ENCODE measurements at regions not wholly inside any gene's neighbourhood (a gene's known extent, or its start where the extent isn't known, plus 50 kb on each side); places are given as distances from the start of the nearest gene placed in this dataset.
A peak's percentile ranks its signal among the peaks of the same experiment; 100 is the strongest.

DNA sequence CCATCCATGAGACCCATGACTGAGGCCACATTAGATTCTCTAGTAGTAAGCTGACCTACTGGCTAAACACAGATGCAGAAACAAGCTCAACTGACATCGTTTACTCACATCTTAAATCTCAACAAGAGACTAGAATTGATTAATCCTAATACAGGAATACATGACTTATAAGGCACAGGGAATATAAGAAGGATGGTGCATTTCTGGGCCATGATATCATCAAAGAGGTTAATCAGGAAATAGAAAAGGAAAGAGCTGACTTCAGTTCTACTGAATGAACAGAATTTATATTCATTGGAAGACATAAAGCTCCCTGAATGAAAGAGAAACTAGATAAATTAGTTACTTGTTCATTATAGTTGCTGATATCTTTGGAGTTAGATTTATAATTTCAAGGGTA, 1406.5 kb downstream of the STIM2 start:
- Histone ChIP-seq H3K4me3 (ENCODE audit: low read depth in 2 of 2, low read length in 1 of 2) (no peak overlapping the region), H3K36me3 (replicated peaks in 1 of 2; ENCODE audit: control insufficient read depth in 1 of 2, insufficient read depth in 2 of 2, low read length in 1 of 2) (no peaks in the 10 kb centered on the region), H3K27ac (ENCODE audit: low read depth in 2 of 2, low read length in 1 of 2) (no peak overlapping the region), H3K27me3 (ENCODE audit: insufficient read depth) (no peaks in the 10 kb centered on the region), H3K79me2 (ENCODE audit: insufficient read depth) (no peaks in the 10 kb centered on the region), H3F3A (replicated peaks; ENCODE audit: insufficient read depth) (no peaks in the 10 kb centered on the region), H3K4me2 (no peak overlapping the region), H4K20me1 (ENCODE audit: insufficient read depth) (no peaks in the 10 kb centered on the region), H3K9me2 (no peaks in the 10 kb centered on the region), H3K4me1 (ENCODE audit: control insufficient read depth in 1 of 2, insufficient read depth in 2 of 2, low read depth in 1 of 2, low read length in 1 of 2) (no peaks in the 10 kb centered on the region), H2AFZ (ENCODE audit: low read depth) (peak overlapping the region; percentile 17; the same call in 1 of the 2 replicates), H3K9ac (no peak overlapping the region), H3K9me3 (no peaks in the 10 kb centered on the region)
- 27% methylated on average over 1 of the region's 1 CpG for WGBS (ENCODE audit: low lambda C conversion rate)
- DNase-seq: no peak
- ChIA-PET POLR2A (no interaction called here), CTCF (interaction anchor here (0.9 kb wide), 1 partner anchor 9 kb away, joined by 3 read pairs; no protein-coding TSS in a partner anchor)
- TF ChIP-seq YY1 (IDR thresholded peaks at IDR 0.05; ENCODE audit: low read depth) (no peak), MEF2A (IDR thresholded peaks at IDR 0.05; ENCODE audit: borderline replicate concordance, low read depth) (no peak), NFIC (IDR thresholded peaks at IDR 0.05; ENCODE audit: borderline replicate concordance) (no peak), SMC3 (IDR thresholded peaks at IDR 0.05; ENCODE audit: low read depth, low read length) (no peak), NRF1 (IDR thresholded peaks at IDR 0.05; ENCODE audit: low read depth, low read length) (no peak), SIN3A (IDR thresholded peaks at IDR 0.05; ENCODE audit: borderline replicate concordance, low read depth, low read length) (no peak), MXI1 (IDR thresholded peaks at IDR 0.05; ENCODE audit: low read depth, low read length) (no peak), EP300 (IDR thresholded peaks at IDR 0.05; ENCODE audit: borderline replicate concordance in 1 of 2, low read depth in 1 of 2, low read length in 1 of 2) (no peak), TAF1 (IDR thresholded peaks at IDR 0.05; ENCODE audit: borderline replicate concordance, low read depth, low read length) (no peak), RCOR1 (IDR thresholded peaks at IDR 0.05; ENCODE audit: low read length) (no peak), RFX5 (IDR thresholded peaks at IDR 0.05; ENCODE audit: low read length) (no peak), GABPA (IDR thresholded peaks at IDR 0.05; ENCODE audit: low read depth) (no peak), RAD21 (IDR thresholded peaks at IDR 0.05; ENCODE audit: low read length) (no peak), FOXJ3 (CRISPR knock-in tag; IDR thresholded peaks at IDR 0.05) (no peak), TCF12 (IDR thresholded peaks at IDR 0.05) (no peak)
- TF ChIP-seq, protein P1, sequence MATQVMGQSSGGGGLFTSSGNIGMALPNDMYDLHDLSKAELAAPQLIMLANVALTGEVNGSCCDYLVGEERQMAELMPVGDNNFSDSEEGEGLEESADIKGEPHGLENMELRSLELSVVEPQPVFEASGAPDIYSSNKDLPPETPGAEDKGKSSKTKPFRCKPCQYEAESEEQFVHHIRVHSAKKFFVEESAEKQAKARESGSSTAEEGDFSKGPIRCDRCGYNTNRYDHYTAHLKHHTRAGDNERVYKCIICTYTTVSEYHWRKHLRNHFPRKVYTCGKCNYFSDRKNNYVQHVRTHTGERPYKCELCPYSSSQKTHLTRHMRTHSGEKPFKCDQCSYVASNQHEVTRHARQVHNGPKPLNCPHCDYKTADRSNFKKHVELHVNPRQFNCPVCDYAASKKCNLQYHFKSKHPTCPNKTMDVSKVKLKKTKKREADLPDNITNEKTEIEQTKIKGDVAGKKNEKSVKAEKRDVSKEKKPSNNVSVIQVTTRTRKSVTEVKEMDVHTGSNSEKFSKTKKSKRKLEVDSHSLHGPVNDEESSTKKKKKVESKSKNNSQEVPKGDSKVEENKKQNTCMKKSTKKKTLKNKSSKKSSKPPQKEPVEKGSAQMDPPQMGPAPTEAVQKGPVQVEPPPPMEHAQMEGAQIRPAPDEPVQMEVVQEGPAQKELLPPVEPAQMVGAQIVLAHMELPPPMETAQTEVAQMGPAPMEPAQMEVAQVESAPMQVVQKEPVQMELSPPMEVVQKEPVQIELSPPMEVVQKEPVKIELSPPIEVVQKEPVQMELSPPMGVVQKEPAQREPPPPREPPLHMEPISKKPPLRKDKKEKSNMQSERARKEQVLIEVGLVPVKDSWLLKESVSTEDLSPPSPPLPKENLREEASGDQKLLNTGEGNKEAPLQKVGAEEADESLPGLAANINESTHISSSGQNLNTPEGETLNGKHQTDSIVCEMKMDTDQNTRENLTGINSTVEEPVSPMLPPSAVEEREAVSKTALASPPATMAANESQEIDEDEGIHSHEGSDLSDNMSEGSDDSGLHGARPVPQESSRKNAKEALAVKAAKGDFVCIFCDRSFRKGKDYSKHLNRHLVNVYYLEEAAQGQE (IDR thresholded peaks at IDR 0.05; ENCODE audit: low read depth, low read length): no peak
- TF ChIP-seq, protein P2, sequence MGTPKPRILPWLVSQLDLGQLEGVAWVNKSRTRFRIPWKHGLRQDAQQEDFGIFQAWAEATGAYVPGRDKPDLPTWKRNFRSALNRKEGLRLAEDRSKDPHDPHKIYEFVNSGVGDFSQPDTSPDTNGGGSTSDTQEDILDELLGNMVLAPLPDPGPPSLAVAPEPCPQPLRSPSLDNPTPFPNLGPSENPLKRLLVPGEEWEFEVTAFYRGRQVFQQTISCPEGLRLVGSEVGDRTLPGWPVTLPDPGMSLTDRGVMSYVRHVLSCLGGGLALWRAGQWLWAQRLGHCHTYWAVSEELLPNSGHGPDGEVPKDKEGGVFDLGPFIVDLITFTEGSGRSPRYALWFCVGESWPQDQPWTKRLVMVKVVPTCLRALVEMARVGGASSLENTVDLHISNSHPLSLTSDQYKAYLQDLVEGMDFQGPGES (IDR thresholded peaks at IDR 0.05; ENCODE audit: low read depth, low read length): no peak

Data from SK-N-SH (cell line).